PC-9 (cell line): ENCODE measurements at regions not wholly inside any gene's neighbourhood (a gene's known extent, or its start where the extent isn't known, plus 50 kb on each side); places are given as distances from the start of the nearest gene placed in this dataset.

Experiments used
- BruUV-seq: library from RNA; stranded (reverse); fragments of 400-500 nt; replicated peaks from 2 replicates; lab custom pipeline; 2021; lab: Mats Ljungman, UMichigan
- CTCF ChIA-PET: fragments of 300-600 bp; sonication (Branson Sonifier 250); formaldehyde crosslinking; loops from one replicate; lab custom pipeline; 2022; ENCODE audit warnings: antibody characterized with exemption; lab: Charles Lee
- POLR2A ChIA-PET: fragments of 300-600 bp; sonication (Branson Sonifier 250); formaldehyde crosslinking; loops from one replicate; lab custom pipeline; 2022; ENCODE audit warnings: antibody characterized with exemption; ENCODE audit not compliant: unreplicated experiment; lab: Charles Lee
- DNase-seq, 2 experiments: peaks; one replicate each; pipeline versions ENCODE4 v3.0.0 to v3.0.0-alpha.2; 2015 to 2022; ENCODE audit warnings: mixed read lengths in 1 of 2
- H2AFZ ChIP-seq: fragments of 200-600 bp; sonication (generic); 2 replicates; pipeline ENCODE4 v1.8.1; 2017; ENCODE audit warnings: antibody characterized with exemption
- H3F3A ChIP-seq: fragments of 200-600 bp; sonication (generic); 2 replicates; pipeline ENCODE4 v1.8.1; 2017; ENCODE audit warnings: antibody characterized with exemption, mild to moderate bottlenecking, low read depth; ENCODE audit not compliant: insufficient read depth
- H3K27ac ChIP-seq: fragments of 200-600 bp; sonication (generic); 2 replicates; pipeline ENCODE4 v1.6.1; 2016; ENCODE audit warnings: mixed run types
- H3K27me3 ChIP-seq: fragments of 200-600 bp; sonication (generic); 2 replicates; pipeline ENCODE4 v1.6.1; 2016; ENCODE audit warnings: low read depth, mixed run types; ENCODE audit not compliant: insufficient read depth
- H3K36me3 ChIP-seq: fragments of 200-600 bp; sonication (generic); 2 replicates; pipeline ENCODE4 v1.6.1; 2016; ENCODE audit warnings: low read depth, mixed run types
- H3K4me1 ChIP-seq: fragments of 200-600 bp; sonication (generic); replicated peaks from 2 replicates; pipeline ENCODE4 v1.6.1; 2016; ENCODE audit warnings: mixed run types; ENCODE audit not compliant: insufficient read depth
- H3K4me2 ChIP-seq: fragments of 200-600 bp; sonication (generic); 2 replicates; pipeline ENCODE4 v1.6.1; 2017; ENCODE audit warnings: mixed run types
- H3K4me3 ChIP-seq: fragments of 200-600 bp; sonication (generic); 2 replicates; pipeline ENCODE4 v1.6.1; 2016; ENCODE audit warnings: mixed run types
- H3K79me2 ChIP-seq: fragments of 200-600 bp; sonication (generic); 2 replicates; pipeline ENCODE4 v1.6.1; 2017; ENCODE audit warnings: low read depth, mixed run types
- H3K9me2 ChIP-seq: fragments of 200-600 bp; sonication (generic); 2 replicates; pipeline ENCODE4 v1.8.1; 2017; ENCODE audit warnings: mild to moderate bottlenecking; ENCODE audit not compliant: insufficient read depth
- H3K9me3 ChIP-seq: fragments of 200-600 bp; sonication (generic); 2 replicates; pipeline ENCODE4 v1.8.1; 2016; ENCODE audit warnings: low read depth; ENCODE audit not compliant: insufficient read depth
- H4K20me1 ChIP-seq: fragments of 200-600 bp; sonication (generic); 2 replicates; pipeline ENCODE4 v1.8.1; 2017; ENCODE audit not compliant: insufficient read depth
- EZH2 ChIP-seq: fragments of 200-600 bp; sonication (generic); IDR thresholded peaks from 2 replicates; pipeline ENCODE4 v1.8.0; 2017; ENCODE audit warnings: antibody characterized with exemption, low read depth
- intact Hi-C: fragments of 100-400 bp; cut with micrococcal nuclease; formaldehyde crosslinking; loops from one replicate; pipeline ENCODE4 v1.10.0; 2022; ENCODE audit not compliant: unreplicated experiment
- TF ChIP-seq, protein P1 (sequence below): fragments of 200-600 bp; sonication (generic); conservative IDR thresholded peaks from 2 replicates; pipeline ENCODE4 v1.6.1; 2017; ENCODE audit warnings: mixed run types, antibody characterized with exemption, mild to moderate bottlenecking, moderate library complexity

DNA sequence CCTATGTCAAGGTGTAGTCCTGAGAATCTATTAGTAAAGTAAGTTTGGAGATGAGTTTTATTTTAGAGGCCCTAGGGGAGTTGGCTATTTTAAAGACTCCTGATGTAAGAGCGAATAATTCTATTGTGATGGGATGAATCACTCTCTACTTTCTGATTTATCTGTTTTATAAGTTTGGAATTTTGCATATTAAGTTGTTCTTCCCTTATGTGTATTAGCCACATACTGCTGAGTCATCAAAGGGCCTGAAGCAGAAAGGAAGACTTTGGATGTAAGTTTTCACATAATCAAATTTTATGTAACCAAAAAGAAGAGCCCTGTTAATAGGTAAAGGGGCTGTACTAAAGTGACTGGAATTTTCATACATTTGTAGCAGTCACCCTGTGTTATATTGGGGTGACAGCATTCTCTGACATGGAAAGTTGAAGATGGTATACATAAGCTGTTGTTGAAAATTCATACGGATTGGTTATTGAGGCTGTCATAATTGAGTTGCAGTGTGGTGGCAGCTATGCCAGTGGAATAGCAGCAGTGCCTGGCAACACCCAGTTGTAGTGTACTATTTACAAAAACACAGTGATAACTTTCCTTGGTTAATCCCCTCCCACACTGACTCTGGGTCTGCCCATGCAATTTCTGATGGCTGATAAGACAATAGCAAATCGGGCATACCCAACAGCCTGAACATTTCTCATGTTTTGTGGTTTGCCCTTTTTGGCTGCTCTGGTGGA is 90.6 kb upstream of the NTM start:
- Histone ChIP-seq H3K79me2 (no peaks in the 10 kb centered on the region), H3F3A (no peaks in the 10 kb centered on the region), H3K9me2 (no peaks in the 10 kb centered on the region), H3K4me3 (no peak overlapping the region), H3K9me3 (no peaks in the 10 kb centered on the region), H3K4me1 (no peaks in the 10 kb centered on the region), H3K27ac (no peak overlapping the region), H3K4me2 (no peak overlapping the region), H2AFZ (no peak overlapping the region), H4K20me1 (no peaks in the 10 kb centered on the region), H3K27me3 (peaks cover 24% of the 10 kb centered on the region; the same call in 1 of the 2 replicates), H3K36me3 (no peaks in the 10 kb centered on the region)
- no TSS peak for BruUV-seq
- no peak for DNase-seq
- ChIA-PET POLR2A (no interaction called here), CTCF (no interaction called here)
- TF ChIP-seq, protein P1, sequence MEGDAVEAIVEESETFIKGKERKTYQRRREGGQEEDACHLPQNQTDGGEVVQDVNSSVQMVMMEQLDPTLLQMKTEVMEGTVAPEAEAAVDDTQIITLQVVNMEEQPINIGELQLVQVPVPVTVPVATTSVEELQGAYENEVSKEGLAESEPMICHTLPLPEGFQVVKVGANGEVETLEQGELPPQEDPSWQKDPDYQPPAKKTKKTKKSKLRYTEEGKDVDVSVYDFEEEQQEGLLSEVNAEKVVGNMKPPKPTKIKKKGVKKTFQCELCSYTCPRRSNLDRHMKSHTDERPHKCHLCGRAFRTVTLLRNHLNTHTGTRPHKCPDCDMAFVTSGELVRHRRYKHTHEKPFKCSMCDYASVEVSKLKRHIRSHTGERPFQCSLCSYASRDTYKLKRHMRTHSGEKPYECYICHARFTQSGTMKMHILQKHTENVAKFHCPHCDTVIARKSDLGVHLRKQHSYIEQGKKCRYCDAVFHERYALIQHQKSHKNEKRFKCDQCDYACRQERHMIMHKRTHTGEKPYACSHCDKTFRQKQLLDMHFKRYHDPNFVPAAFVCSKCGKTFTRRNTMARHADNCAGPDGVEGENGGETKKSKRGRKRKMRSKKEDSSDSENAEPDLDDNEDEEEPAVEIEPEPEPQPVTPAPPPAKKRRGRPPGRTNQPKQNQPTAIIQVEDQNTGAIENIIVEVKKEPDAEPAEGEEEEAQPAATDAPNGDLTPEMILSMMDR: no peak
- no peak for TF ChIP-seq EZH2
- intact Hi-C loops: no loop called here

DNA sequence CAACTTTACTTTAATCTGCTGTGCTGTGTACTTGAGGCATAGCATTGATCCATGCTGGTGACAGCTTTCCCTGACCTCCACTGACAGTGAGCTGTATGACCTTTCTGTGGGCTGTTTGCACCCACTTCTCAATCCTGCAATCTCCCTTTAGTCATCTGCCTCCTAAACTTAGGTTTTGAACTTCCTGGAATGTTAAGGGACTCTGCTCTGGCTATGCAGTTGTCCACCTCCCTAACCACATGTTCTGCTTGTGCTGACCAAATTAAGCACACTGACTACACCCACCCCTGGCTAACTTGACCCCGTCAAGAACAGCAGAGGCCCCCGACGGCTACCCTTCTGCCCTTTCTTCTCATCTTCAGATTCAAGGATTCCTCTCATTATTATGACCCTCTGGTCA is 89.1 kb upstream of the NTM start:
- Histone ChIP-seq H2AFZ (no peak overlapping the region), H4K20me1 (no peaks in the 10 kb centered on the region), H3K27ac (no peak overlapping the region), H3K9me2 (no peaks in the 10 kb centered on the region), H3K36me3 (no peaks in the 10 kb centered on the region), H3F3A (no peaks in the 10 kb centered on the region), H3K4me2 (no peak overlapping the region), H3K9me3 (no peaks in the 10 kb centered on the region), H3K27me3 (peaks cover 24% of the 10 kb centered on the region; the same call in 1 of the 2 replicates), H3K4me1 (no peaks in the 10 kb centered on the region), H3K79me2 (no peaks in the 10 kb centered on the region), H3K4me3 (no peak overlapping the region)
- BruUV-seq: no TSS peak
- intact Hi-C loops: no loop called here
- CTCF ChIA-PET: no interaction called here
- TF ChIP-seq, protein P1: no peak
- no peak for TF ChIP-seq EZH2
- POLR2A ChIA-PET: no interaction called here
- DNase-seq: no peak

DNA sequence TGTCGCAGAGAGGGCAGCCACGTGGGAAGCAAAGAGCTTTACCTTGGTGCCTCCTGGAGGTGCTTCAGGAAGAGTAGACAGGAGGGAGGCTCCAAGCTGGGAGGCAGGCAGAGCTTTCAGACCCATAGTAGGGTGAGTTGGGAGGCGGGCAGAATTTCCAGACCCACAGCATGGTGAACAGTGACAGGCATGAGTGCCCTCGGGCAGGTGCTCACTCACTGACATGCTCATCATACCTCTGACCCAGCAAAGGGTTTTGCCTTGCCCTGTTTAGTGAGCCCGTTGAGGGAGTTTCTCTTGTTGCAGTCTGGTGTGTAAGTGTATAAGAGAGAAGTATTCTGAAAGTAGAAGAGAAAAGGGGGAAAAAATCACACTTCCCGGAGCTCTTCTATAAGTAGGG is 86.4 kb upstream of the NTM start:
- H3K4me2 ChIP-seq: no peak overlapping the region
- no peaks in the 10 kb centered on the region for H3K79me2 ChIP-seq
- H3K36me3 ChIP-seq: no peaks in the 10 kb centered on the region
- H3F3A ChIP-seq: no peaks in the 10 kb centered on the region
- H3K4me1 ChIP-seq: no peaks in the 10 kb centered on the region
- no peaks in the 10 kb centered on the region for H3K9me2 ChIP-seq
- ChIA-PET POLR2A (no interaction called here), CTCF (no interaction called here)
- no peak overlapping the region for H3K4me3 ChIP-seq
- no TSS peak for BruUV-seq
- H3K27ac ChIP-seq: no peak overlapping the region
- intact Hi-C loops: no loop called here
- no peaks in the 10 kb centered on the region for H3K9me3 ChIP-seq
- DNase-seq: no peak
- peaks cover 12% of the 10 kb centered on the region; the same call in 1 of the 2 replicates for H3K27me3 ChIP-seq
- H2AFZ ChIP-seq: no peak overlapping the region
- H4K20me1 ChIP-seq: no peaks in the 10 kb centered on the region
- no peak for TF ChIP-seq EZH2
